SK-N-DZ (cell line): ENCODE measurements at regions not wholly inside any gene's neighbourhood (a gene's known extent, or its start where the extent isn't known, plus 50 kb on each side); places are given as distances from the start of the nearest gene placed in this dataset.

Experiments
- DNase-seq: peaks from one replicate; pipeline ENCODE4 v3.0.0-alpha.2; 2015; ENCODE audit warnings: low spot score

DNA sequence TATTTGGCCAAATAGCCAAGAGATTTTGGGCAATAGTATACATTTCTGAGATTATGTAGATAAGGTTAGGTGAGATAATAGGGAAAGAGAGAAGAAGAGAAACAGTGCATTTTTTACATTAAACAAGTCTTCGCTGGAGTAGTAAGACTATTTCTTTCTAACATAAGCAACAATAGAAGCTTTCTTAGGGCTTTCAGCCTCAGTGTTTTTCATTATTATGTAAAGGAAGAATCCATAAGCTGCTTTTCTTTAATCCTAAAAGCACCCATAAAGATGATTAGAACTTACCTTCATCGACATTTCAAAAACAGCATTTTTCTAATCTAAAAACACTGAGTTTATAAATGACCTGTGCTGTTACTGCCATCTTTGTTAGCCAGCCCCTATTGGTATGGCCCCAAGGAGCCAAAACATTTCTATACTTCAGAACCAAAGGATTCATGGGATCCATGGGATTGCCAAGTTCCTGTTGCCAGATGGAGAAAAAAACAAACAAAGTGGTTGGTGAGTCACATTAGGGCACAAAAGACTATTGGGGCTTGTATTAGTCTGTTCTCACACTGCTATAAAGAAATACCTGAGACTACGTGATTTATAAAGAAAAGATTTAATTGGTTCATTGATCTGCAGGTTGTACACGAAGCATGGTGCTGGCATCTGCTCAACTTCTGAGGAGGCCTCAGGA, 88.2 kb downstream of the SCG2 start:
- DNase-seq, result no peak

DNA sequence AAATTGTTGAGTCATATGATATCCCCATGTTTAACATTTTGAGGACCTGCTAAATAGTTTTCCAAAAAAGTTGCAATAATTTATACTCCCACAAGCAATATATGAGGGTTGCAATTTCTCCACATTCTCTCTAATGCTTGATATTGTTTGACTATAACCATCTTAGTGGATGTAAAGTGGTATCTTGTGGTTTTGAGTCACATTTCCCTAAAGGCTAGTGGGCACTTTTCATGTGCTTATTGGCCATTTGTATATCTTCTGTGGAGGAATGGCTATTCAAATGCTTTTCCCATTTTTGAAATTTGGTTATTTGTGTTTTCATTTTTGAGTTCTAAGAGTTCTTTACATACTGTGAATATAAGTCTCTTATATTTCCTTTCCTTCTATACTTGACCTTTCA, 82.7 kb downstream of the SCG2 start:
- no peak for DNase-seq

DNA sequence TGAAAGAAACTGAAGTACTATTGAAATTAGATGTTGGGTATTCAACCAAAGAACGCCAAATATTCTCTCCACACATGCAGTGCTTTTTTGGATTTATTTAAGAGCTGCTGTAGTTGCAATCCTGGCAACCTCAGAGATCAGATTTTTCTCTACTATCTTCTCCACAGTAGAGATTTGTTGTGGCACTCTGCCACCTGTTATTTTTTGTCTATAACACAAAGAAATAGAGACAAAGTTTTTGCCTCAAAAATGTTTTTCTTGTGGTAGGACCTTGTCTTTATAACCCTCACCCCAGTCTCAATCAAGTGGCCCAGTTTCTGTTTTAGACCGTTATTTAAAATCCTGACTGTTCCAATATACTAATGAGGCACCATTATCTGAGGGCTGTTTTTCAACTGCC, 79.4 kb downstream of the SCG2 start:
- DNase-seq, result no peak

DNA sequence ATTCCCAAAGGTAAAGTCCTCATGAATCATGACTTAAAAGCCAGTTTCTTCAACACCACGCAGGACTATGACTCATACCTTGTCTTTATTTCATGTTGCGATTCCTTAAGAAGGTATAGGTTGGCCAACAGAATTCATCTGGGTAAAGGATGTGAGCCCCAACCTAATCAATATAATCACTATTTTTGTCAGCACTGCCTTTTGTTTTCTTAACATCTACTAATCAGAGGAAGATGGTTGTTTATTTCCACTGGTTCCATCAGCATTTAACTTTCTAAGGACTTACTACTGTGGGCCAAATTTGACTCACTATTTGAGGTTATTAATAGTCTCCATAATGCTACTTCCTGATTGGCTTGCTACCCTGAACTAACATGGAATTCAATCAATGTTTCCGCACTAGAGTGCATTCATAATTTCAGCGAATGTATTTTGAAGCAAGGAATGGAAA, 78.6 kb downstream of the SCG2 start:
- DNase-seq, result no peak

DNA sequence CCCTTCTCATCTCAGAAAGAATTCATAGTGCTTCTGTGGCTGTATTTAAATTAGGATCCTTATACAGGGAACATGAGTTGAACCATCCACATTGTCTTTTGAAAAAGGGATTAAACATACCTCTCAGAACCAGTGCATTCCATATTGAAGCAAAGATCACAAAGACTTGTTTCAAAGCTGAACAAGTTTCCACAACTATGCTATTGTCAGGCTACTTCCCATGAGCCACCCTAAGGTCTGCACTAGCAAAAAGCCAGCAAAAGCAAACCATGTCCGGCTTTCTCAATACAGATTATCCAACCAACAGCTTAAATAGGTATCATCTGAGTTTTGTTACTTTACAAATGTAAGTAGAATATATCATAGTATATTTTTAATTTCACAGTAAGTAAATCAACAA, 78.1 kb downstream of the SCG2 start:
- DNase-seq, result no peak

DNA sequence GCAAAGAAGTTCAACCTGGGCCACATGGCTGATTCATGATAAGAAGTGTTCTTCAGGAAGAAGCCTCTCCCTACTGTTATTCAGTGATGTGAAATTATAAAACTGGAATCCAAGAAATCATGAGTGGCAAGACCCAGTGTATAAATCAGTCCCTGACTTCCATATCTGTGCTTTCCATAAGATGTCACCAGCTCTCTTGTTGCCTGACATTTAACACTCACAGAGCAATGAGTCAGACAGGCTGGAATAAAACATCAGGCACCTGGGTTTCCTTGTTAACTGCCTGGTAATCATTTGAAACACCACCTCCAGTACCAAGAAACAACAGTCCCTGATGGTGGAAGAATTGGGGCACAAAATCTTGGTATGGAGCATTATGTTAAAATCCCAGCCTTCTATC, 76.1 kb downstream of the SCG2 start:
- no peak for DNase-seq

DNA sequence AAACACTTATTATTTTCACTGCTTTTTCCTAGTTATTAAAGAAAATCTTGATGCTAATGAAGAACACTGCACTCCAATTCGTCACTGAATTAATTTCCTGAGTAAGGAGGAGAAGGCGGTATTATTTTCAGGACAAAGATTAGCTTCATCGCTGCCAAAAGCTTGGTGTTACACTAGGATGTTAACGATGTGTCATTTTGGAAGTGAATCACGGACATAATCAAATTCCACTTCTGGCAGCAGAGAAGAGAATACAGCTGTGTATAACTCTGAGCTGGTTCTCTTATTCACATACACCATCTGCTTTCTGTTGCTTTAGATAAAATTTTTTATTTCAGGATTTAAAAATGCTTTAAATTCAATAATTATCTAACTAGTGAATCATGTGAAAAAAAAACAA, 74.1 kb downstream of the SCG2 start:
- DNase-seq, result no peak

DNA sequence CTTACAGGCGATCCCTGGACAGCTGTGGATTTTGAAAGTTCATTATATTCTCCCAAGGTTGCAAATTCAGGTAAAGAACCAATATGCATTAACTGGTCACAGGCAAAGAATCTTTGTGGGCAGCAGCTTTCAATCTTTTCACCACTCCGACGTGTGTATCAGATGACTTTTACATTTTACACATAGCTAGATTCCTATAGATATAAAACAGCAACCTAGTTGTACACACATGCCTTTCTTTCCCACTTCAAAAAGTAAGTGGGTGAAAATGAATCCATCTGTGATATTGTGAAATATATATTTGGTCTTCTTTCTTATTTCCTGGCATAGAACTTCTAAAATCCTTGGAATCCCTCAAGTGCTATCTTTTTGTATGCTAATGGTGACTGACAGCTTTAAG, 72.5 kb downstream of the SCG2 start:
- no peak for DNase-seq

DNA sequence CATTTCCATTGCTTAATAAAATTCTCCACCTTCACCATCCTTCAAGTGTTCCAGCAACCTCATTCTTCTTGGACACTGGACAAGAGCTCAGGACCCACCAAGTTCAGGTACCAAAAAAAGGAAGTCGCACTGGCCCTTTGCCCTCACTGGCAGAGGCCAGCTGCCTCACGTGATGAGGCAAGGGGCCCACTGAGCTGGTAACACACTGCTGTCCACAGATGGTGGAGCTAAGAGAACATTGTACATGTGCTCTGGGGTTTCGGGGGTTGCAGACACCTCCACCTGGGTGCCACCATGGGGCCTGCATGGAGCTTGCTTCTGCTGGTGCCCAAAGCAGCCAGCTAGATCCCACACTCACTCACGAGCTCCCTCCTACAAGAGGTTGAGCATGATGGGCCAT, 71.3 kb downstream of the SCG2 start:
- DNase-seq, result no peak

DNA sequence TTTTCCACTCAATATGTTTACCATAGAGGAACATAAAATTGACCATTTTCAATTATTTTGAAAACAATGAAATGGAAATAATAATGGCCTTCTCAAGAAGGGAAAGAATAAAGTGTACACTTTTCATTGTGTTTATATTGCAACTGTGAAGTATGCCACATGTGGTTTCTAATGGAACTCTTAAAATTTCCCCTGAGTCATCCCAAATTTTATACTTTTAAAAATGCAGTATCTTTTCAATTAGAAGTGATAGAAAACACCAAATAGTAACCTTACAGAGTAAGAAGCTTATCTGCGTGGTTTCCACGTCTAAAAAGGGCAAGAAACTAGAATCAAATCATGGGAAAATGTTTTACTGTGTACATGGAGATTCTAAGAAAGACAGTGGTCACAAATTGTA, 70.0 kb downstream of the SCG2 start:
- no peak for DNase-seq

DNA sequence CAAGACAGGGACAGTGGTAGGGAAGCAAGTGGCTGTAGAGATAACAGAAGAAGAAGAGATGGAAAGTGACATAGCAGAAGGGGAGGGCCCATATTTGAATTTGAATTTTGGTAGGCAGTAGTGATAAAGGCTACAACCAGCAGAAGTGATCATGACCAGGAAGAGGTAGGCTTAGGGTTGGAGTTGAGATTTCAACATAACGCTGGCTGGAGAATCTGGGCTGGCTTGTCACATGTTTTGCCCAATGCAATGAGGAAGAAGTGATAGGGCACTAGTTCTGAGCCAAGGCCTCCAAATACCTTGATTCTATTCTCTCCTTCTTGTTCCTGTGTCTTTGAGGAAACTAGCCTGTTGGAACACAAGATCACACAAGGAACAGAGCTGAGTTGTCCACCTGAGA, 69.4 kb downstream of the SCG2 start:
- no peak for DNase-seq

DNA sequence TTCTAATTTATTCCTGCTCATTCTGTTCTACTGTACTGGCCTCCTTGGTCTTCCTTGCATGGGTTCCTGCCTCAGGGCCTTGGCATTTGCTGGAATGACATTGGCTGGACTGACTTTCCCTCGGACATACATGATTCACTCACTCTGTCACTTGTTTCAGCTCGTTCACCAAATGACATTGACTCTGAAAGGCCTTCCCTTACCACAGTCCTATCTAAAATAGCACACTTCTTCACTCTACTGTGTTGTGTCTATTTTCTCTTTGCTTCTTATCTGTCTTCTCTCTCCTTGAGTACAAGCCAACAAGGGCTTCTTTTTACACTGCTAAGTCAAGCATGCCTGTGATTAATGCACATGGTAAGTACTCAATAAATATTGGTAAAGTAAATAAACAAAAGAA, 65.6 kb downstream of the SCG2 start:
- DNase-seq, result no peak

DNA sequence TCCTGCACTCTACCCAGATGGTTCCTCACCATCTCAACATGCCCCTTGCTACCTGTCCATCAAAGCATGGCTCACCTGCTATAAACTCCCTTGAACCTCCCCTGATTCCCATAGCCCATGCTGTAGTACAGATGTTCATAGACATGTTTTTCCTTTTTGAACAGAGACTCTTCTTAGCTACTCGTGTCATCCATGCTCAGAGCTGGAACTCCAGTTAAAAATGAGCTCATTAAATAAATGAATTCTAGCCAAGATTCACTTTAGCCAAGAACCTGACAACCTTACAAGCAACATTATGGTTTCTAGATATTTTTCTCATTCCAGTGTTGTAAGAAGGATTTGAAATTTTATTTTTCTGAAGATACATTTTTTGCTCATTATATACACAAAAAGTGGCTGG, 65.0 kb downstream of the SCG2 start:
- DNase-seq, result no peak

DNA sequence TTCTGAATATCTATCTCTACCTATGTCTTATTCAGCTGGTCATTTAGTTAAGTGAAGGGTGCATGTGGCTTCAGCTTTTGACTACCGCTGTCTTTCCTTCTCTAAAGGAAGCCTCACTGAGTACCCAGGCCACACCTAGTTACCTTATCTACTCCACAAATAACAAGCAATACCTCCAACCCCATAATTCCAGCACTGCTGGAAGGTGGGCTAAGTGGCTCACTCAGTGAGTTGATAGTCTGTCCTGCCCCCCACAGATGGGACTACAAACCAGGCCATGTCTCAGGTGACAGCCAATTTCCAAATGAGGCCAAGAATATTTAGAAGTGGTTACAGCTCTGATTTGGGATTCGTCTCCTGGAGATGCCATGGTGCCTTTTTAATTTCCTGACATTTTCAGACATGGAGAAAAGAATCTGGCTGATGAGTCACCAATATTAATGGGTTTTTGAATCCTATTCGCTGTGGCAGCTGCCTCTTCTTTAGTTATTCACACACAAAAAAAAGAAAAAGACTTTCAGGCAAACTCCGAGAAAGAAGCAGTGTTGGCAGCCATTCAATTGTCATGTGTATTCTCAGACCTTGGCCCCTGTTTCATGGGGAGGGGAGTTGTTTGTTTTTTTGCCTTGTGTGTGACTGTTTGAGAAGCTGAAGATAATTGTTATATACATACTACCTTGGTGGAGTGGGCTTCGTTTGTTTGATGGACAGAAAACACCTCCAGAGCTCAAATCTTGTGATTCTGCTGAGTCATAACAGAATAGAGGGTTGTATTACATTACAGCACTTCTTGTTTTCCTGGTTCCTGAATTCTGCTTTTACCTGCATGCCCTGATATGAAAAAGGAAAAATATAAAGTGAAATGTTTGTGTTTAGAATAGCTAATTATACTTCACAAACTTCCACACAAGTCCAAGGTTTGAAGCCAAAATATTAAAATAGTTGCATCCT, 64.2 kb downstream of the SCG2 start:
- DNase-seq, result no peak

DNA sequence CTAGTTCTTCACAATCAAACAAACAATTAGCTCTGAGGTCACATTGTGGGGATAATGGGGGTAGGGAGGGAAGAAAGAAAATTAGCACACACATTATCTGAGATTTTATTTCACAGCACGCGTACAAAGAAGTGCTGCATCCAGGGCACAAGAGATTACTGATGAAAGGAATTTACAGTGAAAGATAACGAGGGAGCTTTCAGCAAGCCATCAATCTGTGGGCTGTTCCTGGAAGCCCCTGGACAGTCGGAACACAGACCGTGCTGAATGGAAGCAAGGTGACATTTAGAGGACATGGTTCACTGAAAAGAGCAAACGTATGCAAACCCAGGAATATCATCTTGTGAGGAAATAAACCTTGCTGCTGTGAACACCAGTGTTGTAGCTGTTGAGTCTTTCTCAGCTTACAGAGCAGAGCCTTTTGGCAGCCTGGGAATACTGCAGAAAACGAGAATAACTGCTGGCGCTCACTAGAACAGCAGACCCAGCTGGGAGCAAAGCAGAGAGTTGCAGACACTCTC, 63.2 kb downstream of the SCG2 start:
- peak; percentile 42 for DNase-seq

DNA sequence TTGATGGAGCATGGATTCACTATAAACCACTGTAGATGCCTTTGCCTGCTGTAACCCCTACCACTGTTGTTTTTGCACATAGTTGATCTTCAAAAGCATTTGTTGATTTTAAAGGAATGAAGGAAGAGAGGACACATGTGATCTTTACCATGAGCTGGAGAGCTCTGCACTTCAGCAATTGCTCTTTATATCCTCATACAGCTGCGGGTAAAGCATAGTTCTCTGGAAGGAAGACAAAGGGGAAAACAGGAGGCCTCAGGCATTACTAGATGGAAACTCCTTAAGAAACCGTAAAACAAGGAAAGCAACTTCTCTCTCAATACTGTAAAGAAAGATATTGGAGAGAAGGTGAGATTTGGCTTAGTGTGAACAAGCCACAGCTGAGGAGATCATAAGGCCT, 60.6 kb downstream of the SCG2 start:
- no peak for DNase-seq

DNA sequence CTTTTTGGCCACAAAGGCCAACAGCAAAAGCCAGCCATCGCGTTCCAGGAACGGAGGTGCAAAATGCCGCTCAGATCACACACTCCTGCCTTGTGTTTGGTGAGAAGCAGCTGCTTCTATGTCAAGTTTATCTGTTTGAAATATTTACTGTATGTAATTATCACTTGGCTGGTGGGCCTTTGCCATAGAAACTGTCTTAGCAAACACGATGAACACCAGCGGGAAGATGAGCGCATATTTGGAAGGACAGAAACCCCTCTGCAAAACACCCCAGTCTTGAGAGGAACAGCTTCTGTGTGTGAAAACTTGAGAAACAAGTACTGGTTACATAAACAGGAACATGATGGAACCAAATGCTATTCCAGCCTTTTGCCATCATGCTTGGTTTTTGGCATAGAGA, 59.7 kb downstream of the SCG2 start:
- DNase-seq, result no peak

DNA sequence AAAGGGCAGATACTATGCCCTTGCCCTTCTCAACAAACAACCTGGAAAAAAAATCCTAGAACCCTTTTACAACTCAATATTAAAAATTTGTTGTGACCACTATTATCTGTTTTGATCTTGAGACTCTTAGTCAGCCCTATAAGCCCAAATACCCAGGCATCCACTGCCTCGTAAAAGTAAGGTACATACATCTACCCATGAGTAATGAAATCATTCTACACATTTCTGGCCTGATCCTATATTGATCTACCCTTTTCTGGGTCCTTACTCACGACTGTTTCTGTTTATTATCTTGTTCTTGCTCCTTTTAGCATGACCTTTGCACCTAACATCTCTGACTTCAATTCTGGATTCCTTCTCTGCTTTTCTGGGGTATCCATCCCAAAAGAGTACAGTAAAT, 56.8 kb downstream of the SCG2 start:
- no peak for DNase-seq

DNA sequence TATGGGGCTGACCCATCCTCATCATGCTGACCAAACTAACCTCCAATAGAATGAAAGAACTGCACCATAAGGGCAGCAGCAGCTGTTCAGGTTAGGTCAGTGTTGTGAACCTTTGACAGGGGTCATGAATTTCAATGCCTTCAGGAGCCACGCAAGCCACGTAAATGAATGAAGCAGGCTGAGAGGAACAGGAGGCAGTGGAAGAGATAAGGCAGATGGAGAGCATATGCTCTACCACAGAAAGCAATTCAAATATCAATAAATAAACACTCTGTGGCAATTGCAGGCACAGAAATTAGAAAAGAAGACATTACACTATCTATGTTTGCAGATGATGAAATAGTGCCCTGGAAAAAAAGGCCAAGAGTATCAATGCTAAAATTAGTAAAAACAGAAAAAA, 56.3 kb downstream of the SCG2 start:
- DNase-seq, result peak; percentile 37
